ENCODE measurements at regions not wholly inside any gene's neighbourhood (a gene's known extent, or its start where the extent isn't known, plus 50 kb on each side); places are given as distances from the start of the nearest gene placed in this dataset.

DNA sequence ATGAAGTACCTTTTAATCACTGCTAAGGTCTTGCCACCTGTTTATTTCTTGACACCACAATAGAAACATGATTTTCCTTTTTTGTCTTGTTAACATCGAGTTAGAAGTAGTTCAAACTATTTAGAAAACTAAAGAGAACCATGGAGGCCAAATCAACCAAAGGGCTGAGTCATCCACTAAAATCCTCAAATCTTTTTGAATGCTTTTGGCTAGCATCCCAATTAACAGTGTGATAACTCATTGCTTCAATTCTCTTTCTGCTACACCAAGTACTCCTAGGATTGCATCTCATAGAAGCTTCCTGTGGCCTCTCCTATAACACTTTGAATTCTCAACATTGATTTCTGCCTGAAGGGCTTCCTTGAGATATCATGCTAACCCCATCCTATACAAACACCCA, 159.9 kb upstream of the MMADHC start:
- ChIA-PET POLR2A (no interaction called here), CTCF (no interaction called here)
- peaks cover 8 to 28% of the 10 kb centered on the region in 2 experiments; a peak in 3 of 4 replicates for H3K4me1 ChIP-seq (ENCODE audit: control insufficient read depth in 1 of 2, insufficient read depth in 2 of 2, low read depth in 1 of 2, low read length in 1 of 2)
- H3K27ac ChIP-seq (ENCODE audit: low read depth in 2 of 2, low read length in 1 of 2), result no peak overlapping the region
- H3K79me2 ChIP-seq (ENCODE audit: insufficient read depth), result no peaks in the 10 kb centered on the region
- no peak overlapping the region for H2AFZ ChIP-seq (ENCODE audit: low read depth)
- DNase-seq, result no peak
- H3F3A ChIP-seq (replicated peaks; ENCODE audit: insufficient read depth), result peaks cover 7% of the 10 kb centered on the region
- WGBS (ENCODE audit: low lambda C conversion rate), result 91% methylated on average over 1 of the region's 1 CpG
- no peak overlapping the region for H3K4me3 ChIP-seq (ENCODE audit: low read depth in 2 of 2, low read length in 1 of 2)
- no peaks in the 10 kb centered on the region for H3K9me2 ChIP-seq
- H3K4me2 ChIP-seq, result no peak overlapping the region
- H3K27me3 ChIP-seq (ENCODE audit: insufficient read depth), result no peaks in the 10 kb centered on the region
- no peaks in the 10 kb centered on the region for H4K20me1 ChIP-seq (ENCODE audit: insufficient read depth)
- no peaks in the 10 kb centered on the region for H3K9me3 ChIP-seq
- TF ChIP-seq GABPA (IDR thresholded peaks at IDR 0.05; ENCODE audit: low read depth), result no peak
- no peak for TF ChIP-seq RAD21 (IDR thresholded peaks at IDR 0.05; ENCODE audit: low read length)
- TF ChIP-seq, protein P1, sequence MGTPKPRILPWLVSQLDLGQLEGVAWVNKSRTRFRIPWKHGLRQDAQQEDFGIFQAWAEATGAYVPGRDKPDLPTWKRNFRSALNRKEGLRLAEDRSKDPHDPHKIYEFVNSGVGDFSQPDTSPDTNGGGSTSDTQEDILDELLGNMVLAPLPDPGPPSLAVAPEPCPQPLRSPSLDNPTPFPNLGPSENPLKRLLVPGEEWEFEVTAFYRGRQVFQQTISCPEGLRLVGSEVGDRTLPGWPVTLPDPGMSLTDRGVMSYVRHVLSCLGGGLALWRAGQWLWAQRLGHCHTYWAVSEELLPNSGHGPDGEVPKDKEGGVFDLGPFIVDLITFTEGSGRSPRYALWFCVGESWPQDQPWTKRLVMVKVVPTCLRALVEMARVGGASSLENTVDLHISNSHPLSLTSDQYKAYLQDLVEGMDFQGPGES (IDR thresholded peaks at IDR 0.05; ENCODE audit: low read depth, low read length), result no peak
- no peak for TF ChIP-seq FOXJ3 (CRISPR knock-in tag; IDR thresholded peaks at IDR 0.05)
- TF ChIP-seq SMC3 (IDR thresholded peaks at IDR 0.05; ENCODE audit: low read depth, low read length), result no peak
- TF ChIP-seq, protein P2, sequence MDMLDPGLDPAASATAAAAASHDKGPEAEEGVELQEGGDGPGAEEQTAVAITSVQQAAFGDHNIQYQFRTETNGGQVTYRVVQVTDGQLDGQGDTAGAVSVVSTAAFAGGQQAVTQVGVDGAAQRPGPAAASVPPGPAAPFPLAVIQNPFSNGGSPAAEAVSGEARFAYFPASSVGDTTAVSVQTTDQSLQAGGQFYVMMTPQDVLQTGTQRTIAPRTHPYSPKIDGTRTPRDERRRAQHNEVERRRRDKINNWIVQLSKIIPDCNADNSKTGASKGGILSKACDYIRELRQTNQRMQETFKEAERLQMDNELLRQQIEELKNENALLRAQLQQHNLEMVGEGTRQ (IDR thresholded peaks at IDR 0.05; ENCODE audit: borderline replicate concordance, low read depth, low read length), result no peak
- no peak for TF ChIP-seq RXRA (IDR thresholded peaks at IDR 0.05; ENCODE audit: borderline replicate concordance, low read depth)
- TF ChIP-seq FOSL2 (IDR thresholded peaks at IDR 0.05; ENCODE audit: borderline replicate concordance, low read depth), result no peak
- no peak for TF ChIP-seq ELF1 (IDR thresholded peaks at IDR 0.05)
- TF ChIP-seq EZH2phosphoT487 (IDR thresholded peaks at IDR 0.05; ENCODE audit: borderline replicate concordance, low read depth), result no peak
- TF ChIP-seq MXI1 (IDR thresholded peaks at IDR 0.05; ENCODE audit: low read depth, low read length), result no peak
- no peak for TF ChIP-seq POLR2AphosphoS5 (IDR thresholded peaks at IDR 0.05; ENCODE audit: low read depth, low read length)
- TF ChIP-seq MEF2A (IDR thresholded peaks at IDR 0.05; ENCODE audit: borderline replicate concordance, low read depth), result no peak
- TF ChIP-seq, protein P3, sequence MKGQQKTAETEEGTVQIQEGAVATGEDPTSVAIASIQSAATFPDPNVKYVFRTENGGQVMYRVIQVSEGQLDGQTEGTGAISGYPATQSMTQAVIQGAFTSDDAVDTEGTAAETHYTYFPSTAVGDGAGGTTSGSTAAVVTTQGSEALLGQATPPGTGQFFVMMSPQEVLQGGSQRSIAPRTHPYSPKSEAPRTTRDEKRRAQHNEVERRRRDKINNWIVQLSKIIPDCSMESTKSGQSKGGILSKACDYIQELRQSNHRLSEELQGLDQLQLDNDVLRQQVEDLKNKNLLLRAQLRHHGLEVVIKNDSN (IDR thresholded peaks at IDR 0.05; ENCODE audit: borderline replicate concordance, low read depth), result no peak
- H3K36me3 ChIP-seq (replicated peaks in 1 of 2; ENCODE audit: control insufficient read depth in 1 of 2, insufficient read depth in 2 of 2, low read length in 1 of 2), result no peaks in the 10 kb centered on the region
- no peak overlapping the region for H3K9ac ChIP-seq

DNA sequence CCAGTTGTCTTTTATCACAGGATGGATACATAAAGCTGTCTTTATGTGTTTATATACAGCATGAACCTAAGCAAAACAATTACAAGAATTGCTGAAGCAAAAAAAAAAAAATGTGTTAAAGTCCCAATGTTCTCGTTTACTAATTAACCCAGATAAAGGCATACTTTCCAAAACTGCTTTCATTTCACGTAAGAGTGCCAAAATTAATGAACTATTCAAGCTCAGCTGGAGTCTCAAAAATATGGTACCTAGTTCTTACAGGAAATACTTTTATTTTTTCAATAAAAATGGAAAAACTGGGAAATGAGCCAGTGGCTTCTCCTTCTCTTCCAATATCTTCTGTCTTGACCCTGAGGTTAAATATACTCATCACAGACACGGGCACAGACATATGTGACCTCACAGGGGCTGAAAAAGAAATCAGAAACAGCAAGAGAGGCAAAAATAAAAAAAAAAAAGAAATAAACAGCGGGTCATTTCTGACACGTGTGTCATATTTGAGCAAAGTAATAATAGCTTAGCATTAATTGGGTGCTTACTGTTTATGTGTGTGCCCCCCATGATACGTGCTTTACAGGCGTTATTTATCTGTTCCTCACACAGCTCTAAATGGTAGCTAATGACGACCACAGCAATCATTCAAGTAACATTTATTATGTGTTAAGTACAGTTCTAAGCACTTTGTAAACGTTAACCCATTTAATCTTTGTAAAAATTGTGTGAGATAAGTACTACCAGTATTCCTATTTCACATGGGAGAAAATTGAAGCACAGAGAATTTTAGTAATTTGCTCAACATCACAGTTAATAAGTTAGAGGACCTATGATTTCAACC, 158.0 kb upstream of the MMADHC start:
- CTCF ChIA-PET, result interaction anchor here (1.5 kb wide), 1 partner anchor 10 kb away, joined by 3 read pairs; no protein-coding TSS in a partner anchor
- peak overlapping the region; percentile 81 to 83 for H3K27ac ChIP-seq (ENCODE audit: low read depth in 2 of 2, low read length in 1 of 2)

More for the DNA sequence above, 158.0 kb upstream of the MMADHC start:
- Histone ChIP-seq H3K4me3 (ENCODE audit: low read depth in 2 of 2, low read length in 1 of 2) (no peak overlapping the region), H3F3A (replicated peaks; ENCODE audit: insufficient read depth) (peaks cover 12% of the 10 kb centered on the region), H4K20me1 (ENCODE audit: insufficient read depth) (no peaks in the 10 kb centered on the region), H3K9me3 (no peaks in the 10 kb centered on the region), H3K9me2 (no peaks in the 10 kb centered on the region), H3K4me2 (no peak overlapping the region), H3K79me2 (ENCODE audit: insufficient read depth) (no peaks in the 10 kb centered on the region), H3K4me1 (ENCODE audit: control insufficient read depth in 1 of 2, insufficient read depth in 2 of 2, low read depth in 1 of 2, low read length in 1 of 2) (peaks cover 8 to 34% of the 10 kb centered on the region in 2 experiments; a peak in 3 of 4 replicates), H2AFZ (ENCODE audit: low read depth) (no peak overlapping the region; the same call in 1 of the 2 replicates), H3K27me3 (ENCODE audit: insufficient read depth) (no peaks in the 10 kb centered on the region), H3K9ac (no peak overlapping the region), H3K36me3 (replicated peaks in 1 of 2; ENCODE audit: control insufficient read depth in 1 of 2, insufficient read depth in 2 of 2, low read length in 1 of 2) (no peaks in the 10 kb centered on the region)
- POLR2A ChIA-PET, result no interaction called here
- TF ChIP-seq FOXJ3 (CRISPR knock-in tag; IDR thresholded peaks at IDR 0.05), result no peak
- no peak for TF ChIP-seq FOXM1 (IDR thresholded peaks at IDR 0.05; ENCODE audit: low read depth)
- no peak for TF ChIP-seq SIN3A (IDR thresholded peaks at IDR 0.05; ENCODE audit: borderline replicate concordance, low read depth, low read length)
- no peak for TF ChIP-seq TCF12 (IDR thresholded peaks at IDR 0.05)
- TF ChIP-seq, protein P4, sequence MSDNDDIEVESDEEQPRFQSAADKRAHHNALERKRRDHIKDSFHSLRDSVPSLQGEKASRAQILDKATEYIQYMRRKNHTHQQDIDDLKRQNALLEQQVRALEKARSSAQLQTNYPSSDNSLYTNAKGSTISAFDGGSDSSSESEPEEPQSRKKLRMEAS (IDR thresholded peaks at IDR 0.05; ENCODE audit: low read depth), result no peak
- TF ChIP-seq RFX5 (IDR thresholded peaks at IDR 0.05; ENCODE audit: low read length), result no peak
- no peak for TF ChIP-seq YY1 (IDR thresholded peaks at IDR 0.05; ENCODE audit: low read depth)
- TF ChIP-seq, protein P1 (IDR thresholded peaks at IDR 0.05; ENCODE audit: low read depth, low read length), result no peak
- no peak for TF ChIP-seq MEF2A (IDR thresholded peaks at IDR 0.05; ENCODE audit: borderline replicate concordance, low read depth)
- TF ChIP-seq MXI1 (IDR thresholded peaks at IDR 0.05; ENCODE audit: low read depth, low read length), result no peak
- no peak for TF ChIP-seq POLR2AphosphoS5 (IDR thresholded peaks at IDR 0.05; ENCODE audit: low read depth, low read length)
- no peak for TF ChIP-seq GABPA (IDR thresholded peaks at IDR 0.05; ENCODE audit: low read depth)
- no peak for TF ChIP-seq EZH2phosphoT487 (IDR thresholded peaks at IDR 0.05; ENCODE audit: borderline replicate concordance, low read depth)
- no peak for TF ChIP-seq RCOR1 (IDR thresholded peaks at IDR 0.05; ENCODE audit: low read length)
- no peak for TF ChIP-seq EP300 (IDR thresholded peaks at IDR 0.05; ENCODE audit: borderline replicate concordance in 1 of 2, low read depth in 1 of 2, low read length in 1 of 2)
- TF ChIP-seq CHD2 (IDR thresholded peaks at IDR 0.05; ENCODE audit: low read length, partially characterized antibody), result no peak
- TF ChIP-seq NFIC (IDR thresholded peaks at IDR 0.05; ENCODE audit: borderline replicate concordance), result no peak
- DNase-seq, result no peak
- WGBS (ENCODE audit: low lambda C conversion rate), result 91% methylated on average over 9 of the region's 9 CpGs
